Endodermal cell (in vitro differentiated cells): ENCODE measurements at regions not wholly inside any gene's neighbourhood (a gene's known extent, or its start where the extent isn't known, plus 50 kb on each side); places are given as distances from the start of the nearest gene placed in this dataset.

Source experiments
- DNase-seq: peaks from one replicate; pipeline ENCODE4 v3.0.0-alpha.2; 2017
- H3K27ac ChIP-seq: 2 replicates; pipeline ENCODE4 v1.5.1; 2013; ENCODE audit warnings: mild to moderate bottlenecking, low read depth, low read length, moderate library complexity
- H3K27me3 ChIP-seq: 2 replicates; pipeline ENCODE4 v1.6.1; 2013; ENCODE audit warnings: mild to moderate bottlenecking, low read length, moderate library complexity; ENCODE audit not compliant: insufficient read depth, control insufficient read depth, poor library complexity, severe bottlenecking
- H3K36me3 ChIP-seq: 2 replicates; pipeline ENCODE4 v1.7.0; 2013; ENCODE audit warnings: mild to moderate bottlenecking, low read length, moderate library complexity; ENCODE audit not compliant: control insufficient read depth, insufficient read depth
- H3K4me1 ChIP-seq: one replicate; pipeline ENCODE4 v1.7.0; 2013; ENCODE audit warnings: low read length; ENCODE audit not compliant: control insufficient read depth, insufficient read depth
- H3K4me3 ChIP-seq: 2 replicates; pipeline ENCODE4 v1.5.1; 2013; ENCODE audit warnings: mild to moderate bottlenecking, low read length, moderate library complexity
- H3K9ac ChIP-seq: 2 replicates; pipeline ENCODE4 v1.6.1; 2013; ENCODE audit warnings: mild to moderate bottlenecking, low read length, moderate library complexity; ENCODE audit not compliant: poor library complexity, severe bottlenecking; ENCODE audit errors: extremely low read depth
- H3K9me3 ChIP-seq: 2 replicates; pipeline ENCODE4 v1.6.1; 2013; ENCODE audit warnings: mild to moderate bottlenecking, low read length, moderate library complexity; ENCODE audit not compliant: control insufficient read depth
- H3K27ac Mint-ChIP-seq: 2 replicates; pipeline ENCODE4 v1.8.0; 2020; ENCODE audit warnings: mixed read lengths
- H3K27me3 Mint-ChIP-seq: 2 replicates; pipeline ENCODE4 v1.8.0; 2021; ENCODE audit warnings: mild to moderate bottlenecking, mixed read lengths; ENCODE audit not compliant: insufficient read depth
- H3K36me3 Mint-ChIP-seq: 2 replicates; pipeline ENCODE4 v1.8.0; 2020; ENCODE audit warnings: low read depth, mixed read lengths
- H3K4me1 Mint-ChIP-seq: 2 replicates; pipeline ENCODE4 v1.8.0; 2020; ENCODE audit warnings: mixed read lengths
- H3K4me3 Mint-ChIP-seq: 2 replicates; pipeline ENCODE4 v1.8.0; 2020; ENCODE audit warnings: mild to moderate bottlenecking, moderate library complexity, mixed read lengths
- H3K9me3 Mint-ChIP-seq: 2 replicates; pipeline ENCODE4 v1.8.0; 2020; ENCODE audit warnings: mild to moderate bottlenecking, mixed read lengths
- WGBS, 2 experiments: methylation state at CpG; one replicate each; pipeline versions ENCODE4 v1.1.5 to v1.1.7; 2013; ENCODE audit warnings: missing lambda C conversion rate in 2 of 2, mixed read lengths in 1 of 2; ENCODE audit not compliant: insufficient coverage in 1 of 2, insufficient read length in 1 of 2; 5-methylcytosine and 5-hydroxymethylcytosine counted together
- TF ChIP-seq, protein P1 (sequence below): fragments of 200-600 bp; sonication (generic); conservative IDR thresholded peaks from 2 replicates; pipeline ENCODE4 v1.5.0; 2021; ENCODE audit warnings: antibody characterized with exemption, mild to moderate bottlenecking

DNA sequence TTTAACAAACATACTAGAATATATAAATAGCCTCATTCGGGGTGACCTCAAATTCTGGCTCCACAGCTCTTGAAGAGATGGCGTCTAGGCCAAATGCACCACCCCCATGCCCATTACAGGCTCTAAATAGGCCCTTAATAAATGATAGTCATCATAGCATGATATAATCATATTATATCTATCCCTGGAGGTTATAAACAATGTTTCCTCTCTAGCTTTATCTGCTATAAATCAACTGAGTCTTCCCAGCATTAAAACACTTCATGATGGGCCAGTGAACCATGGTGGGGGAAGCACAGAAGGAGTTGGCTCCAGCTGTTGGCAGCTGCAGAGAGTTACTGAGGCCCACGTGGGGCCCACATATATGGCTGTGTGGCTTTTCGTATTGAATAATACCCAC is 214.9 kb upstream of the MPHOSPH6 start:
- Histone ChIP-seq H3K9me3 (peaks cover 7% of the 10 kb centered on the region), H3K4me3 (no peak overlapping the region), H3K27me3 (no peaks in the 10 kb centered on the region), H3K27ac (no peak overlapping the region), H3K4me1 (no peaks in the 10 kb centered on the region), H3K9ac (no peak overlapping the region), H3K36me3 (no peaks in the 10 kb centered on the region)
- H3K27ac Mint-ChIP-seq, result no peak overlapping the region
- H3K9me3 Mint-ChIP-seq, result peaks cover 2% of the 10 kb centered on the region
- H3K36me3 Mint-ChIP-seq, result no peaks in the 10 kb centered on the region
- TF ChIP-seq, protein P1, sequence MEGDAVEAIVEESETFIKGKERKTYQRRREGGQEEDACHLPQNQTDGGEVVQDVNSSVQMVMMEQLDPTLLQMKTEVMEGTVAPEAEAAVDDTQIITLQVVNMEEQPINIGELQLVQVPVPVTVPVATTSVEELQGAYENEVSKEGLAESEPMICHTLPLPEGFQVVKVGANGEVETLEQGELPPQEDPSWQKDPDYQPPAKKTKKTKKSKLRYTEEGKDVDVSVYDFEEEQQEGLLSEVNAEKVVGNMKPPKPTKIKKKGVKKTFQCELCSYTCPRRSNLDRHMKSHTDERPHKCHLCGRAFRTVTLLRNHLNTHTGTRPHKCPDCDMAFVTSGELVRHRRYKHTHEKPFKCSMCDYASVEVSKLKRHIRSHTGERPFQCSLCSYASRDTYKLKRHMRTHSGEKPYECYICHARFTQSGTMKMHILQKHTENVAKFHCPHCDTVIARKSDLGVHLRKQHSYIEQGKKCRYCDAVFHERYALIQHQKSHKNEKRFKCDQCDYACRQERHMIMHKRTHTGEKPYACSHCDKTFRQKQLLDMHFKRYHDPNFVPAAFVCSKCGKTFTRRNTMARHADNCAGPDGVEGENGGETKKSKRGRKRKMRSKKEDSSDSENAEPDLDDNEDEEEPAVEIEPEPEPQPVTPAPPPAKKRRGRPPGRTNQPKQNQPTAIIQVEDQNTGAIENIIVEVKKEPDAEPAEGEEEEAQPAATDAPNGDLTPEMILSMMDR, result no peak
- no peak for DNase-seq
- peaks cover 15% of the 10 kb centered on the region for H3K4me1 Mint-ChIP-seq
- peaks cover 10% of the 10 kb centered on the region for H3K27me3 Mint-ChIP-seq
- no peak overlapping the region for H3K4me3 Mint-ChIP-seq
- WGBS, 2 experiments, result 85 to 92% methylated on average over 2 to 4 of the region's 4 CpGs

DNA sequence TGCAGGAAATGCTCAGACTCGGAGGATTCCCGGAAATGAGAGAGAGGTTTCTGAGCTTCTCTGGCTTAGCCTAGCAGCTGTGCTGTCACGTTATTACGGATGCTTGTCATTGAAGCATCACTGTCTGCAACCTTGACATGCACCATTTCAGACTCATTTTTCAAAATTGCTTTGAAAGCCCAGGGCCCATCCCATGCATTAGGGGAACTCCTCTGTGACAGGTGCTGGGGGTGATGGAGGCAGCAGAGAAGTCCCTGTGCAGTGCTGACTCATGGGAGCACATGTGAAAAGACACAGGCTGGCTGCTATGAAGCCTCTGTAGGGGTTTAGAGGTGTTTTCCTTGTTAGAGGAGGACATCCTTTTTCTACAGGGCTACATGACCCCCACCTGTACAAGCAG is 214.0 kb upstream of the MPHOSPH6 start:
- no peak overlapping the region for H3K27ac ChIP-seq
- peaks cover 15% of the 10 kb centered on the region for H3K4me1 Mint-ChIP-seq
- no peaks in the 10 kb centered on the region for H3K36me3 ChIP-seq
- DNase-seq, result no peak
- no peak overlapping the region for H3K27ac Mint-ChIP-seq
- no peaks in the 10 kb centered on the region for H3K27me3 ChIP-seq
- TF ChIP-seq, protein P1, result no peak
- WGBS, 2 experiments, result 94 to 98% methylated on average over 4 of the region's 4 CpGs
- H3K9me3 ChIP-seq, result peaks cover 7% of the 10 kb centered on the region
- no peak overlapping the region for H3K4me3 Mint-ChIP-seq
- no peaks in the 10 kb centered on the region for H3K36me3 Mint-ChIP-seq
- no peak overlapping the region for H3K9ac ChIP-seq
- no peaks in the 10 kb centered on the region for H3K4me1 ChIP-seq
- peaks cover 2% of the 10 kb centered on the region for H3K9me3 Mint-ChIP-seq
- peaks cover 12% of the 10 kb centered on the region for H3K27me3 Mint-ChIP-seq
- H3K4me3 ChIP-seq, result no peak overlapping the region

DNA sequence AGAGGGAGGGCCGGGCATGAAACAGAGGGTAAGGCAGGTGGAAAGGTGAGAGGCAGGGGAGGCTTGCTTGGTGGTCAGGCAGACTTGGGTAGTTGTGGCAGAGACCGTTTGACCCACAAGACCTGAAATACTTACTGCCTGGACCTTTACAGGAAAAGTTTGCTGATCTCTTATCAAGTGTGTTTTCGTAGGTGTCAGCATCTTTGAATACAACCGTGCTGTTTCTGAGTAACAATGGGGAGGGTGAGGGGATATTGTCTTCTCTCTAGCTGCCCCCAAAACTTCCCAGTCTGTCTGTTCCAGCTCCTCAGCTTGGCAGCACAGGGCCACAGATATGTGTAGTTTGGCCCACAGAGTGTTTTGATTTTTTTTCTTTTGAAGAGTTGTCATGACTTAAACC is 212.5 kb upstream of the MPHOSPH6 start:
- 73 to 97% methylated on average over 3 to 4 of the region's 4 CpGs for WGBS, 2 experiments
- DNase-seq, result no peak
- Histone ChIP-seq H3K36me3 (no peaks in the 10 kb centered on the region), H3K9me3 (peaks cover 7% of the 10 kb centered on the region), H3K4me1 (no peaks in the 10 kb centered on the region), H3K27ac (no peak overlapping the region), H3K4me3 (no peak overlapping the region), H3K27me3 (no peaks in the 10 kb centered on the region), H3K9ac (no peak overlapping the region)
- peaks cover 11% of the 10 kb centered on the region for H3K27me3 Mint-ChIP-seq
- H3K36me3 Mint-ChIP-seq, result no peaks in the 10 kb centered on the region
- no peak overlapping the region for H3K27ac Mint-ChIP-seq
- H3K4me3 Mint-ChIP-seq, result no peak overlapping the region
- peaks cover 2% of the 10 kb centered on the region for H3K9me3 Mint-ChIP-seq
- H3K4me1 Mint-ChIP-seq, result peaks cover 15% of the 10 kb centered on the region
- TF ChIP-seq, protein P1, result no peak
